NCI-H2107 treated with DMSO at 0.1 percent for 48 hours (cell line): ENCODE measurements at regions not wholly inside any gene's neighbourhood (a gene's known extent, or its start where the extent isn't known, plus 50 kb on each side); places are given as distances from the start of the nearest gene placed in this dataset.

Experiments
- DNase-seq: peaks from one replicate; lab custom pipeline; 2025; ENCODE audit not compliant: unreplicated experiment; lab: John Stamatoyannopoulos, UW

DNA sequence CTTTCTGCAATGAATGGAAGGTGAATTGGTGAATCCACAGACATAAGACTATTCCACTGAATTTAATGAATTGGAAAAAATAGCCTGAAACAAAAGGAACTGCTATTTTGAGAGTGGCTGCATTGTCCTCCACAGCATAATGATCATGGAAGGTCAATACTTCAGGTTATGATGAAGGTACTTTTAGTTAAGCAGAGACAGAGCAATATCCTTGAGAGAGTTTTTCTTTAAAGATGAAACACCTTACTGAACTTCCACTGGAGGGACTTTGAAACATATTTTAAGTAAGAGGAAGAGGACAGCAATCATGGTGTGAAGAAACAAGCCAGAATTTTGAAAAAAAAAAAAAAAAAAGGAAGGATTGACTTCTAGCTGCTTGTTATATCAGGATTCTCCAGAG is 68.8 kb upstream of the DPP10 start:
- DNase-seq = no peak

DNA sequence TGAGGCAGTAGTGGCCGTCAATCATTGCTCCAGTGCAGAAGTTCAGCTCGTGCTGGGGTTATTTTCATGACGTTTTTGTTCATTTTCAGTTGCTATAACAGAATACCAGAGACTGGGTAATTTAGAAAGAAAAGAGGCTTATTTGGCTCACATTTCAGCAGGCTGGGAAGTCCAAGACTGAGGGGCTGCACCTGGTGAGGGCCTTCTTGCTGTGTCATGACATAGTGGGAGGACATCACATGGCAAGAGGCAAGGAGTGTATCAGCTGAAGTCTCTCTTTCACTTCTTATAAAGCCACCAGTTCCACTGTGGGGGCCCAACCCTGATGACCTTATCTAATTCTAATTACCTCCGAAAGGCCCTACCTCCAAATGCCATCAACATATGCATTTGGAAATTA is 58.0 kb upstream of the DPP10 start:
- no peak for DNase-seq

DNA sequence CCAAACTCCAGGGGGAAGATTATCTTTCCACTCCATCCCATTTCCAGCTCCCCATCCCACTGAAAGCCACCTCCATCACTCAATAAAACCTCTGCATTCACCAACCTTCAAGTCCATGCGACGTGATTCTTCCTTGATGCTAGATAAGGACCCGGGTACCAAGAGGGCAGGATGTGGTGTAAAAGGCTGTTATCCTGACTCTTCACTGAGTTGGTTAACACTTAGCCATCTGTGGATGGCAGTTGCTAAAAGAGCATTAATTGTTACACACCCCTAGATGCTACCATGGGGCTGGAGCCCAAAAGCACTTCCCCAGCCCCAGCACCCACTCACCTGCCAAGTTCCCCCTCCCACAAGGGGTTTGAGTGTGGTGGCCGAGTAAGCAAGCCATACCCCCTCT is 53.4 kb upstream of the DPP10 start:
- no peak for DNase-seq
